KBM-7 (cell line): ENCODE measurements at regions not wholly inside any gene's neighbourhood (a gene's known extent, or its start where the extent isn't known, plus 50 kb on each side); places are given as distances from the start of the nearest gene placed in this dataset.

Experiments
- DNase-seq: peaks from one replicate; pipeline ENCODE4 v3.0.0-alpha.2; 2015
- in situ Hi-C: fragments of 300-500 bp; cut with MboI; formaldehyde crosslinking; loops from 2 replicates; pipeline ENCODE4 v1.14.3; 2020; ENCODE audit warnings: low sequenced_read_pairs, low pct_unique_long_range_greater_than_20kb, mixed read lengths

GRCh38 chr5:162299793-162300192 is 232.2 kb downstream of the GABRG2 start:
- in situ Hi-C loops: no loop called here
- no peak for DNase-seq

GRCh38 chr5:162301356-162301755 is 233.8 kb downstream of the GABRG2 start:
- in situ Hi-C loops: no loop called here
- DNase-seq: no peak

GRCh38 chr5:162323466-162323865 is 255.9 kb downstream of the GABRG2 start:
- no peak for DNase-seq
- in situ Hi-C loops: no loop called here

GRCh38 chr5:162324328-162324727 is 256.8 kb downstream of the GABRG2 start:
- DNase-seq: no peak
- in situ Hi-C loops: no loop called here

GRCh38 chr5:162325143-162325727 is 257.7 kb downstream of the GABRG2 start:
- no peak for DNase-seq
- in situ Hi-C loops: no loop called here

- no peak for DNase-seq
- in situ Hi-C loops: no loop called here
Measured at GRCh38 chr5:162334944-162335343, 267.4 kb downstream of the GABRG2 start.

GRCh38 chr5:162360373-162360931 is 292.9 kb downstream of the GABRG2 start:
- no peak for DNase-seq
- in situ Hi-C loops: no loop called here

- in situ Hi-C loops: no loop called here
- DNase-seq: no peak
Measured at GRCh38 chr5:162372256-162372655, 304.7 kb downstream of the GABRG2 start.

- in situ Hi-C loops: no loop called here
- no peak for DNase-seq
Measured at GRCh38 chr5:162377895-162378294, 310.3 kb downstream of the GABRG2 start.

- in situ Hi-C loops: no loop called here
- no peak for DNase-seq
Measured at GRCh38 chr5:162382839-162383238, 315.3 kb downstream of the GABRG2 start.

- in situ Hi-C loops: no loop called here
- DNase-seq: no peak
Measured at GRCh38 chr5:162384225-162384624, 316.7 kb downstream of the GABRG2 start.

GRCh38 chr5:162391833-162392232 is 324.3 kb downstream of the GABRG2 start:
- no peak for DNase-seq
- in situ Hi-C loops: no loop called here

- no peak for DNase-seq
- in situ Hi-C loops: no loop called here
Measured at GRCh38 chr5:162392336-162392735, 324.8 kb downstream of the GABRG2 start.

GRCh38 chr5:162393534-162393933 is 326.0 kb downstream of the GABRG2 start:
- no peak for DNase-seq
- in situ Hi-C loops: no loop called here

- in situ Hi-C loops: no loop called here
- DNase-seq: no peak
Measured at GRCh38 chr5:162407614-162408013, 340.0 kb downstream of the GABRG2 start.

GRCh38 chr5:162410365-162410764 is 342.8 kb downstream of the GABRG2 start:
- in situ Hi-C loops: no loop called here
- DNase-seq: no peak

GRCh38 chr5:162429142-162429541 is 361.6 kb downstream of the GABRG2 start:
- in situ Hi-C loops: no loop called here
- DNase-seq: no peak

GRCh38 chr5:162434281-162434680 is 366.7 kb downstream of the GABRG2 start:
- in situ Hi-C loops: no loop called here
- no peak for DNase-seq

- in situ Hi-C loops: no loop called here
- no peak for DNase-seq
Measured at GRCh38 chr5:162436055-162436454, 368.5 kb downstream of the GABRG2 start.

GRCh38 chr5:162444129-162444762 is 376.7 kb downstream of the GABRG2 start:
- DNase-seq: no peak
- in situ Hi-C loops: no loop called here

- in situ Hi-C loops: no loop called here
- DNase-seq: no peak
Measured at GRCh38 chr5:162456086-162456485, 388.5 kb downstream of the GABRG2 start.
